HEK293 (cell line): ENCODE measurements at regions not wholly inside any gene's neighbourhood (a gene's known extent, or its start where the extent isn't known, plus 50 kb on each side); places are given as distances from the start of the nearest gene placed in this dataset.

Experiments
- CTCF ChIA-PET: fragments of 350-600 bp; formaldehyde crosslinking; extraction: SDS; loops from one replicate; lab custom pipeline; 2021; ENCODE audit warnings: antibody characterized with exemption; lab: Yijun Ruan, JAX
- POLR2A ChIA-PET: fragments of 300-600 bp; formaldehyde crosslinking; extraction: SDS; loops from one replicate; lab custom pipeline; 2020; ENCODE audit warnings: antibody characterized with exemption, inconsistent platforms; lab: Yijun Ruan, JAX
- H3K27ac ChIP-seq: fragments of 200-500 bp; sonication (Bioruptor generic); 2 replicates; pipeline ENCODE4 v1.5.1; 2014; ENCODE audit warnings: low read depth, low read length, control low read depth, inconsistent platforms; ENCODE audit errors: extremely low read depth
- H3K36me3 ChIP-seq, 2 experiments: fragments of 200-500 bp in 1 of 2; sonication (Bioruptor generic) in 1 of 2; 1 replicate in 1 of 2; 2 replicates in 1 of 2; pipeline ENCODE4 v1.5.1; 2014 to 2017; ENCODE audit warnings: inconsistent platforms in 2 of 2, low read length in 2 of 2; ENCODE audit not compliant: control insufficient read depth in 2 of 2, insufficient read depth in 1 of 2
- H3K4me1 ChIP-seq: fragments of 200-500 bp; sonication (Bioruptor generic); 2 replicates; pipeline ENCODE4 v1.5.1; 2014; ENCODE audit warnings: mild to moderate bottlenecking, low read length, inconsistent platforms; ENCODE audit not compliant: control insufficient read depth, insufficient read depth
- H3K4me3 ChIP-seq: 2 replicates; pipeline ENCODE4 v1.5.1; 2011; ENCODE audit warnings: low read depth, mild to moderate bottlenecking, control low read depth, low read length, moderate library complexity
- H3K9me3 ChIP-seq: fragments of 200-500 bp; sonication (Bioruptor generic); 2 replicates; pipeline ENCODE4 v1.5.1; 2014; ENCODE audit warnings: low read depth, low read length, inconsistent platforms; ENCODE audit not compliant: control insufficient read depth, insufficient read depth
- KLF7 ChIP-seq: fragments of 450-650 bp; formaldehyde crosslinking; IDR thresholded peaks from 2 replicates; pipeline ENCODE4 v1.5.1; 2016; ENCODE audit warnings: missing biosample characterization, missing genetic modification characterization, borderline replicate concordance
- MZF1 ChIP-seq: fragments of 450-650 bp; formaldehyde crosslinking; IDR thresholded peaks from 2 replicates; pipeline ENCODE4 v1.5.1; 2017; ENCODE audit warnings: missing biosample characterization, missing genetic modification characterization, borderline replicate concordance
- YY2 ChIP-seq: fragments of 450-650 bp; formaldehyde crosslinking; IDR thresholded peaks from 2 replicates; pipeline ENCODE4 v1.5.1; 2016; ENCODE audit warnings: missing biosample characterization, missing genetic modification characterization
- ZBTB21 ChIP-seq: fragments of 450-650 bp; formaldehyde crosslinking; IDR thresholded peaks from 2 replicates; pipeline ENCODE4 v1.5.1; 2017; ENCODE audit warnings: missing biosample characterization, missing genetic modification characterization
- ZFP3 ChIP-seq: fragments of 450-650 bp; formaldehyde crosslinking; IDR thresholded peaks from 2 replicates; pipeline ENCODE4 v1.5.1; 2016; ENCODE audit warnings: low read depth, missing biosample characterization, missing genetic modification characterization
- ZNF10 ChIP-seq: fragments of 450-650 bp; formaldehyde crosslinking; IDR thresholded peaks from 2 replicates; pipeline ENCODE4 v1.5.1; 2017; ENCODE audit warnings: missing biosample characterization, missing genetic modification characterization
- ZNF140 ChIP-seq: fragments of 450-650 bp; formaldehyde crosslinking; IDR thresholded peaks from 2 replicates; pipeline ENCODE4 v1.5.1; 2016; ENCODE audit warnings: missing biosample characterization, missing genetic modification characterization
- ZNF26 ChIP-seq: fragments of 450-650 bp; formaldehyde crosslinking; IDR thresholded peaks from 2 replicates; pipeline ENCODE4 v1.5.1; 2016; ENCODE audit warnings: missing biosample characterization, missing genetic modification characterization
- ZNF292 ChIP-seq: fragments of 450-650 bp; formaldehyde crosslinking; IDR thresholded peaks from 2 replicates; pipeline ENCODE4 v1.5.1; 2016; ENCODE audit warnings: low read depth, missing biosample characterization, missing genetic modification characterization, borderline replicate concordance
- ZNF354C ChIP-seq: fragments of 450-650 bp; formaldehyde crosslinking; IDR thresholded peaks from 2 replicates; pipeline ENCODE4 v1.5.1; 2016; ENCODE audit warnings: missing biosample characterization, missing genetic modification characterization, low read depth, borderline replicate concordance
- ZNF394 ChIP-seq: fragments of 450-650 bp; formaldehyde crosslinking; IDR thresholded peaks from 2 replicates; pipeline ENCODE4 v1.5.1; 2016; ENCODE audit warnings: missing biosample characterization, missing genetic modification characterization, mild to moderate bottlenecking, moderate library complexity, borderline replicate concordance
- ZNF404 ChIP-seq: fragments of 450-650 bp; formaldehyde crosslinking; IDR thresholded peaks from 2 replicates; pipeline ENCODE4 v1.5.1; 2017; ENCODE audit warnings: missing biosample characterization, missing genetic modification characterization
- ZNF48 ChIP-seq: fragments of 450-650 bp; formaldehyde crosslinking; IDR thresholded peaks from 2 replicates; pipeline ENCODE4 v1.5.1; 2016; ENCODE audit warnings: missing biosample characterization, missing genetic modification characterization
- ZNF555 ChIP-seq: fragments of 450-650 bp; formaldehyde crosslinking; conservative IDR thresholded peaks from 2 replicates; pipeline ENCODE4 v1.5.1; 2017; ENCODE audit warnings: missing biosample characterization, mild to moderate bottlenecking, missing genetic modification characterization, inconsistent platforms
- ZNF558 ChIP-seq: fragments of 450-650 bp; formaldehyde crosslinking; IDR thresholded peaks from 2 replicates; pipeline ENCODE4 v1.5.1; 2016; ENCODE audit warnings: missing biosample characterization, missing genetic modification characterization
- ZNF560 ChIP-seq: fragments of 450-650 bp; formaldehyde crosslinking; IDR thresholded peaks from 2 replicates; pipeline ENCODE4 v1.5.1; 2017; ENCODE audit warnings: missing biosample characterization, missing genetic modification characterization, borderline replicate concordance
- ZNF639 ChIP-seq: fragments of 450-650 bp; formaldehyde crosslinking; IDR thresholded peaks from 2 replicates; pipeline ENCODE4 v1.5.1; 2016; ENCODE audit warnings: missing biosample characterization, missing genetic modification characterization
- ZNF654 ChIP-seq: fragments of 450-650 bp; formaldehyde crosslinking; IDR thresholded peaks from 2 replicates; pipeline ENCODE4 v1.5.1; 2016; ENCODE audit warnings: low read depth, missing biosample characterization, missing genetic modification characterization
- ZNF664 ChIP-seq: fragments of 450-650 bp; formaldehyde crosslinking; IDR thresholded peaks from 2 replicates; pipeline ENCODE4 v1.5.1; 2016; ENCODE audit warnings: missing biosample characterization, missing genetic modification characterization
- ZNF776 ChIP-seq: fragments of 450-650 bp; formaldehyde crosslinking; IDR thresholded peaks from 2 replicates; pipeline ENCODE4 v1.5.0; 2017; ENCODE audit warnings: missing biosample characterization, missing genetic modification characterization, borderline replicate concordance
- ZNF791 ChIP-seq: fragments of 450-650 bp; formaldehyde crosslinking; IDR thresholded peaks from 2 replicates; pipeline ENCODE4 v1.5.1; 2016; ENCODE audit warnings: missing biosample characterization, missing genetic modification characterization
- TF ChIP-seq, protein P1 (sequence below): fragments of 450-650 bp; formaldehyde crosslinking; IDR thresholded peaks from 2 replicates; pipeline ENCODE4 v1.5.1; 2016; ENCODE audit warnings: missing biosample characterization, missing genetic modification characterization

GRCh38 chr6:17216972-17217371, 64.2 kb upstream of the RBM24 start (continued):
- TF ChIP-seq, protein P1, sequence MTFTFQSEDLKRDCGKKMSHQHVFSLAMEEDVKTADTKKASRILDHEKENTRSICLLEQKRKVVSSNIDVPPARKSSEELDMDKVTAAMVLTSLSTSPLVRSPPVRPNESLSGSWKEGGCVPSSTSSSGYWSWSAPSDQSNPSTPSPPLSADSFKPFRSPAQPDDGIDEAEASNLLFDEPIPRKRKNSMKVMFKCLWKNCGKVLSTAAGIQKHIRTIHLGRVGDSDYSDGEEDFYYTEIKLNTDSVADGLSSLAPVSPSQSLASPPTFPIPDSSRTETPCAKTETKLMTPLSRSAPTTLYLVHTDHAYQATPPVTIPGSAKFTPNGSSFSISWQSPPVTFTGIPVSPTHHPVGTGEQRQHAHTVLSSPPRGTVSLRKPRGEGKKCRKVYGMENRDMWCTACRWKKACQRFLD (tag by site-specific recombination), result peak; percentile 85
- 0 out of 2 replicates have a peak, but pooled peaks have one; percentile 53 for TF ChIP-seq KLF7
- peak; percentile 40; the same call in 1 of the 2 replicates for TF ChIP-seq ZNF558
- peak; percentile 37 for TF ChIP-seq ZNF654 (tag by site-specific recombination)
- TF ChIP-seq ZBTB21 (tag by site-specific recombination), result 0 out of 2 replicates have a peak, but pooled peaks have one; percentile 23
- TF ChIP-seq ZNF404 (tag by site-specific recombination), result peak; percentile 98
- TF ChIP-seq ZNF394 (tag by site-specific recombination), result peak; percentile 89; the same call in 1 of the 2 replicates
- peak; percentile 40; the same call in 1 of the 2 replicates for TF ChIP-seq ZFP3 (tag by site-specific recombination)
- TF ChIP-seq ZNF664 (tag by site-specific recombination), result peak; percentile 69; the same call in 1 of the 2 replicates
- TF ChIP-seq ZNF791, result 0 out of 2 replicates have a peak, but pooled peaks have one; percentile 22
- TF ChIP-seq ZNF354C (tag by site-specific recombination), result peak; percentile 87; the same call in 1 of the 2 replicates
- TF ChIP-seq ZNF555, result peak; percentile 70
- TF ChIP-seq ZNF292 (tag by site-specific recombination), result 0 out of 2 replicates have a peak, but pooled peaks have one; percentile 61
- TF ChIP-seq ZNF560 (tag by site-specific recombination), result peak; percentile 93
- TF ChIP-seq ZNF140 (tag by site-specific recombination), result peak; percentile 94
- TF ChIP-seq, all 188 proteins: peak for 38; not testable (repeated sequence) for 150

DNA sequence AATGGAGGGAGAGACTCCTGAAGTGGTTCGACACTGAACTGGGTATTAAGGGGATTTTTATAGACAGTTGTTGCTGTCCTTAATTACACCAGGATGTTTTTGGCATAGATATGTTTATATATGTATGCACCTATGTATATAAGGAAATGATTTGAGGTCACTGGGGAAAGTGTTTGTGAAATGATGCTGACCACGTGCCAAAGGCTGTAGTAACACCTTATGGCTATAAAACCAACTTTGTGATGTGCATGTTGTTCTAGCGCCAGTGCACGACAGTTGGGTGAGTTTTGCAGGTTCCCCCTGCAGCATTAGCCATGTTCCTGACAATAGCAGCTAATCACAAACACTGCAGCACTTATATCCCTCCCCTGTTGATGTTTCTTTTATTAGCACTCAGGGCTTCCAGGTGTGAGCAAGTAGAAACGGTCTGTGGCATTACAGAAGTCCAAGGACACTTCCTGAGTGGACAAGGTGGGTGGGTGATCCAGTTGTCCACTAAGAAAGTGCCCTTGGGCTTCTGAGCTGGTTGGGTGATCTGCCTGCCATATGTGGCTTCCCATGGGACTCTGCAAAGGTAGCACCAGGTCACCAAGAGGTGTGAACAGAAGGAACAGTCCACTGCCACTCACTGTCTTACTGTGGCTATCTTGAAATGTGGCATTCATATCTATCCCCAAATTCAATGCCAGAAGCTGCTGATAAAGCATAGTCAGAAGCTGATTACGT, 63.0 kb upstream of the RBM24 start:
- Histone ChIP-seq H3K4me1 (no peaks in the 10 kb centered on the region), H3K27ac (no peak overlapping the region), H3K36me3 (no peaks in the 10 kb centered on the region), H3K4me3 (no peak overlapping the region), H3K9me3 (no peaks in the 10 kb centered on the region)
- POLR2A ChIA-PET, result no interaction called here
- no peak for TF ChIP-seq ZNF776 (tag by site-specific recombination)
- no peak for TF ChIP-seq ZNF10 (tag by site-specific recombination)
- no peak for TF ChIP-seq YY2 (tag by site-specific recombination)
- TF ChIP-seq ZNF639 (tag by site-specific recombination), result no peak
- TF ChIP-seq ZNF48 (tag by site-specific recombination), result no peak
- TF ChIP-seq ZNF26, result no peak
- TF ChIP-seq MZF1, result no peak
- CTCF ChIA-PET, result no interaction called here
